Mammary epithelial cell (primary cell): ENCODE measurements at regions not wholly inside any gene's neighbourhood (a gene's known extent, or its start where the extent isn't known, plus 50 kb on each side); places are given as distances from the start of the nearest gene placed in this dataset.

Source experiments
- CTCF ChIP-seq, 2 donors: IDR thresholded peaks in 1 of 2; conservative IDR thresholded peaks in 1 of 2; 2 replicates each; pipeline ENCODE4 v1.5.1; 2011 to 2012; ENCODE audit warnings: inconsistent platforms in 2 of 2, low read length in 2 of 2, mild to moderate bottlenecking in 2 of 2, control low read depth in 1 of 2, low read depth in 1 of 2; ENCODE audit not compliant: insufficient read depth in 1 of 2; ENCODE audit errors: extremely low read depth in 1 of 2
- EZH2 ChIP-seq: IDR thresholded peaks from 2 replicates; pipeline ENCODE4 v1.6.1; 2012; ENCODE audit warnings: low read length, inconsistent platforms, borderline replicate concordance

GRCh38 chr20:60806824-60807223 lies 445.2 kb upstream of the CDH4 start:
- no peak for TF ChIP-seq CTCF (conservative IDR thresholded peaks at IDR 0.05 in 1 of 2, IDR thresholded peaks at IDR 0.05 in 1 of 2; ENCODE audit: extremely low read depth in 1 of 2, insufficient read depth in 1 of 2, low read depth in 1 of 2, low read length in 2 of 2)
- TF ChIP-seq EZH2, result no peak
